ENCODE measurements at regions not wholly inside any gene's neighbourhood (a gene's known extent, or its start where the extent isn't known, plus 50 kb on each side); places are given as distances from the start of the nearest gene placed in this dataset.

DNA sequence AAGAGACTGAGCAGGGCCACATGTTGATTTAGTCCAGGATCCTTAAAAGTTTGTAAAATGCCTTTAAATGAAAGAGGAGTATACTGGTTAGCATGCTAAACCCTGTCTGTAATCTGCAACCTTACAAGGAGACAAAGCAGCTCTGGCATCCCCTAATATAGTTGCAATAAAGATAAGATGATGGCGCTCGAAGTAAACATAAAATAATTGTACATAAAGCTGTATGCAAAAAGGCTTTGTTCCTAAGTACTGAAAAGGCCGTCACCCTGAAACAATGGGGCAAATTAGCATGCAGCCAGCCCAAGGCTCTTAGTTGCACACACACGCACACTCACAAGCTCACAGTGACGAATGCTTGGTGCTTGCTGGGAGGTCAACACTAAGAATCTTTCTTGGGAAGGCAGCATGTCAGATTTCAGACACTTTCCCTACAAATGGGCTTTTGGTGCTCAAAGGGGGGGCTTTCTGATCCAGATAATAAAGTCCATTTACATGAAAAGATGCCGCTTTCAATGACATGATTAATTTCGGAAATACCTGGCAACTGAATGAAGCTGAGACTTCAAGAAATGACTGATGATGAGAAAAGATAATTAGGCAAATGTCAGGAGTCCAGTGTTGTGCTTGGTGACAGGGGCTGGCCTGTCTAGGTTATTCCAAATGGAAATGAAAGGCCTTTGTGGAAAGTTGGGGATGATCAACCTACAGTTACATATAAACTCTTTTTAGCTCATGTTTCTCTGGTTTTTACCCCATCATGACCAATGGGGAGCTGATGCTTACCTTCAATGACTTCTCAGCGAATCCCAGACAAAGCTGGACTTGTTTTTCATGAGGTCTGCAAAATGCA is 370.3 kb downstream of the MEIS1 start:
- TF ChIP-seq EZH2 (optimal IDR thresholded peaks at IDR 0.05; ENCODE audit: low read depth, low read length) (no peak), EZH2phosphoT487 (IDR thresholded peaks at IDR 0.05; ENCODE audit: low read length) (no peak)
- TF ChIP-seq, protein P1, sequence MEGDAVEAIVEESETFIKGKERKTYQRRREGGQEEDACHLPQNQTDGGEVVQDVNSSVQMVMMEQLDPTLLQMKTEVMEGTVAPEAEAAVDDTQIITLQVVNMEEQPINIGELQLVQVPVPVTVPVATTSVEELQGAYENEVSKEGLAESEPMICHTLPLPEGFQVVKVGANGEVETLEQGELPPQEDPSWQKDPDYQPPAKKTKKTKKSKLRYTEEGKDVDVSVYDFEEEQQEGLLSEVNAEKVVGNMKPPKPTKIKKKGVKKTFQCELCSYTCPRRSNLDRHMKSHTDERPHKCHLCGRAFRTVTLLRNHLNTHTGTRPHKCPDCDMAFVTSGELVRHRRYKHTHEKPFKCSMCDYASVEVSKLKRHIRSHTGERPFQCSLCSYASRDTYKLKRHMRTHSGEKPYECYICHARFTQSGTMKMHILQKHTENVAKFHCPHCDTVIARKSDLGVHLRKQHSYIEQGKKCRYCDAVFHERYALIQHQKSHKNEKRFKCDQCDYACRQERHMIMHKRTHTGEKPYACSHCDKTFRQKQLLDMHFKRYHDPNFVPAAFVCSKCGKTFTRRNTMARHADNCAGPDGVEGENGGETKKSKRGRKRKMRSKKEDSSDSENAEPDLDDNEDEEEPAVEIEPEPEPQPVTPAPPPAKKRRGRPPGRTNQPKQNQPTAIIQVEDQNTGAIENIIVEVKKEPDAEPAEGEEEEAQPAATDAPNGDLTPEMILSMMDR (IDR thresholded peaks at IDR 0.05; ENCODE audit: low read length): no peak

Measured in MM.1S (cell line).